IMR-90 (cell line): ENCODE measurements at regions not wholly inside any gene's neighbourhood (a gene's known extent, or its start where the extent isn't known, plus 50 kb on each side); places are given as distances from the start of the nearest gene placed in this dataset.

Experiments used
- ATAC-seq: fragments of 200-7000 bp; cut with Tn5 transposase; 2 replicates; pipeline ENCODE4 v1.9.1; 2020; ENCODE audit warnings: low read depth, mild to moderate bottlenecking, moderate library complexity
- BruUV-seq: library from RNA; stranded (reverse); fragments of 400-500 nt; replicated peaks from 2 replicates; lab custom pipeline; 2021; lab: Mats Ljungman, UMichigan
- CTCF ChIA-PET: fragments of 300-600 bp; formaldehyde crosslinking; extraction: SDS; loops from one replicate; lab custom pipeline; 2021; ENCODE audit warnings: antibody characterized with exemption; lab: Yijun Ruan, JAX
- POLR2A ChIA-PET: fragments of 300-600 bp; sonication (Branson Sonifier 250); formaldehyde crosslinking; loops from one replicate; lab custom pipeline; 2022; ENCODE audit warnings: antibody characterized with exemption; ENCODE audit not compliant: unreplicated experiment; lab: Charles Lee
- DNase-seq: peaks from one replicate; pipeline ENCODE4 v3.0.0; 2013
- H2AFZ ChIP-seq: replicated peaks from 2 replicates; pipeline ENCODE3; 2013; ENCODE audit warnings: low read length, mild to moderate bottlenecking; ENCODE audit not compliant: poor library complexity
- H2AK5ac ChIP-seq: 2 replicates; pipeline ENCODE4 v1.6.1; 2013; ENCODE audit warnings: low read depth, low read length, inconsistent platforms
- H2AK9ac ChIP-seq: replicated peaks from 2 replicates; pipeline ENCODE3; 2013; ENCODE audit warnings: mild to moderate bottlenecking, low read depth, low read length, moderate library complexity; ENCODE audit not compliant: poor library complexity
- H2BK120ac ChIP-seq: 2 replicates; pipeline ENCODE4 v1.6.1; 2013; ENCODE audit warnings: low read depth, low read length, inconsistent platforms
- H2BK15ac ChIP-seq: 3 replicates; pipeline ENCODE4 v1.6.1; 2013; ENCODE audit warnings: low read depth, low read length, inconsistent platforms
- H2BK20ac ChIP-seq: 2 replicates; pipeline ENCODE4 v1.6.1; 2013; ENCODE audit warnings: low read depth, mild to moderate bottlenecking, inconsistent platforms, low read length, moderate library complexity
- H2BK5ac ChIP-seq: 2 replicates; pipeline ENCODE4 v1.6.1; 2013; ENCODE audit warnings: mild to moderate bottlenecking, low read depth, low read length, inconsistent platforms; ENCODE audit not compliant: poor library complexity, severe bottlenecking
- H3K14ac ChIP-seq: replicated peaks from 2 replicates; pipeline ENCODE4 v1.6.1; 2013; ENCODE audit warnings: low read depth, low read length, inconsistent platforms
- H3K18ac ChIP-seq: 2 replicates; pipeline ENCODE4 v1.6.1; 2013; ENCODE audit warnings: low read depth, low read length, control low read depth
- H3K23ac ChIP-seq: 2 replicates; pipeline ENCODE4 v1.6.1; 2013; ENCODE audit warnings: low read depth, low read length, inconsistent platforms
- H3K27ac ChIP-seq: 2 replicates; pipeline ENCODE4 v1.5.1; 2013; ENCODE audit warnings: mild to moderate bottlenecking, control low read depth, low read length; ENCODE audit not compliant: insufficient read depth
- H3K27me3 ChIP-seq: 2 replicates; pipeline ENCODE4 v1.6.1; 2013; ENCODE audit warnings: low read length; ENCODE audit not compliant: control insufficient read depth, insufficient read depth
- H3K36me3 ChIP-seq: 2 replicates; pipeline ENCODE4 v1.6.1; 2013; ENCODE audit warnings: low read length, mixed read lengths; ENCODE audit not compliant: control insufficient read depth, insufficient read depth
- H3K4ac ChIP-seq: 2 replicates; pipeline ENCODE4 v1.6.1; 2013; ENCODE audit warnings: low read depth, low read length, inconsistent platforms
- H3K4me1 ChIP-seq: 2 replicates; pipeline ENCODE4 v1.6.1; 2013; ENCODE audit warnings: low read length, mixed read lengths; ENCODE audit not compliant: control insufficient read depth, insufficient read depth
- H3K4me2 ChIP-seq: 2 replicates; pipeline ENCODE4 v1.6.1; 2013; ENCODE audit warnings: low read depth, mild to moderate bottlenecking, control low read depth, low read length, moderate library complexity
- H3K4me3 ChIP-seq: 2 replicates; pipeline ENCODE4 v1.5.1; 2013; ENCODE audit warnings: low read depth, mild to moderate bottlenecking, control low read depth, low read length, moderate library complexity; ENCODE audit not compliant: insufficient read depth
- H3K56ac ChIP-seq: 2 replicates; pipeline ENCODE4 v1.6.1; 2013; ENCODE audit warnings: low read length, inconsistent platforms; ENCODE audit not compliant: insufficient read depth; ENCODE audit errors: extremely low read depth
- H3K79me1 ChIP-seq, 2 experiments: 2 replicates each; pipeline ENCODE4 v1.6.1; 2013; ENCODE audit warnings: low read length in 2 of 2, inconsistent platforms in 1 of 2, low read depth in 1 of 2
- H3K9ac ChIP-seq: 2 replicates; pipeline ENCODE4 v1.6.1; 2013; ENCODE audit warnings: low read depth, low read length, control low read depth
- H3K9me1 ChIP-seq: 2 replicates; pipeline ENCODE4 v1.6.1; 2013; ENCODE audit warnings: low read length, inconsistent platforms; ENCODE audit not compliant: insufficient read depth
- H3K9me3 ChIP-seq: 2 replicates; pipeline ENCODE4 v1.6.1; 2013; ENCODE audit warnings: low read length; ENCODE audit not compliant: control insufficient read depth, insufficient read depth
- H4K20me1 ChIP-seq: 2 replicates; pipeline ENCODE4 v1.6.1; 2013; ENCODE audit warnings: low read length, inconsistent platforms; ENCODE audit not compliant: insufficient read depth
- H4K5ac ChIP-seq: 2 replicates; pipeline ENCODE4 v1.6.1; 2013; ENCODE audit warnings: mild to moderate bottlenecking, low read depth, low read length, control low read depth
- H4K8ac ChIP-seq, 2 experiments: 2 replicates each; pipeline ENCODE4 v1.6.1; 2013; ENCODE audit warnings: low read depth in 2 of 2, low read length in 2 of 2, control low read depth in 1 of 2, inconsistent platforms in 1 of 2
- H4K91ac ChIP-seq: 2 replicates; pipeline ENCODE4 v1.6.1; 2013; ENCODE audit warnings: low read depth, low read length, inconsistent platforms; ENCODE audit not compliant: insufficient read depth
- BHLHE40 ChIP-seq: fragments of 150-350 bp; IDR thresholded peaks from 2 replicates; pipeline ENCODE4 v1.6.1; 2016; ENCODE audit warnings: mild to moderate bottlenecking, low read depth, low read length
- CEBPB ChIP-seq: IDR thresholded peaks from 2 replicates; pipeline ENCODE4 v1.6.1; 2012; ENCODE audit warnings: low read depth, low read length, improper control_type of control experiment
- FOS ChIP-seq: fragments of 150-350 bp; IDR thresholded peaks from 2 replicates; pipeline ENCODE4 v1.6.1; 2016; ENCODE audit warnings: low read depth, low read length
- MAZ ChIP-seq: IDR thresholded peaks from 2 replicates; pipeline ENCODE4 v1.6.1; 2012; ENCODE audit warnings: low read depth, mild to moderate bottlenecking, low read length, improper control_type of control experiment, moderate library complexity, borderline replicate concordance
- NFE2L2 ChIP-seq: fragments of 150-350 bp; IDR thresholded peaks from 2 replicates; pipeline ENCODE4 v1.6.1; 2016; ENCODE audit warnings: low read depth, mild to moderate bottlenecking, low read length
- POLR2A ChIP-seq: IDR thresholded peaks from 2 replicates; pipeline ENCODE4 v1.6.1; 2012; ENCODE audit warnings: mild to moderate bottlenecking, low read depth, low read length
- RAD21 ChIP-seq: IDR thresholded peaks from 2 replicates; pipeline ENCODE4 v1.6.1; 2012; ENCODE audit warnings: low read length, improper control_type of control experiment
- RCOR1 ChIP-seq: IDR thresholded peaks from 2 replicates; pipeline ENCODE4 v1.6.1; 2012; ENCODE audit warnings: mild to moderate bottlenecking, low read length, improper control_type of control experiment; ENCODE audit not compliant: insufficient replicate concordance
- SMC3 ChIP-seq: fragments of 150-350 bp; IDR thresholded peaks from 2 replicates; pipeline ENCODE4 v1.6.1; 2016; ENCODE audit warnings: low read depth, mild to moderate bottlenecking, antibody characterized with exemption, low read length, moderate library complexity
- WGBS, 2 experiments: methylation state at CpG; one replicate each; pipeline versions ENCODE4 v1.1.5 to v1.1.7; 2013; ENCODE audit warnings: missing lambda C conversion rate in 2 of 2; ENCODE audit not compliant: insufficient read length in 1 of 2; ENCODE audit errors: extremely low coverage in 2 of 2; 5-methylcytosine and 5-hydroxymethylcytosine counted together
- dilution Hi-C: fragments of 300-500 bp; cut with HindIII; formaldehyde crosslinking; loops from one replicate; pipeline ENCODE4 v1.14.3; 2018; ENCODE audit warnings: low sequenced_read_pairs; ENCODE audit not compliant: unreplicated experiment
- in situ Hi-C: fragments of 300-500 bp; cut with MboI; formaldehyde crosslinking; loops from 3 replicates; pipeline ENCODE4 v1.14.3; 2019; ENCODE audit warnings: low sequenced_read_pairs, inconsistent platforms, mixed read lengths
- intact Hi-C: fragments of 100-400 bp; cut with micrococcal nuclease; formaldehyde crosslinking; loops from 2 replicates; pipeline ENCODE4 v1.10.0; 2022
- TF ChIP-seq, protein P1 (sequence below): conservative IDR thresholded peaks from 2 replicates; pipeline ENCODE4 v1.5.1; 2012; ENCODE audit warnings: mild to moderate bottlenecking, low read depth, low read length, improper control_type of control experiment

DNA sequence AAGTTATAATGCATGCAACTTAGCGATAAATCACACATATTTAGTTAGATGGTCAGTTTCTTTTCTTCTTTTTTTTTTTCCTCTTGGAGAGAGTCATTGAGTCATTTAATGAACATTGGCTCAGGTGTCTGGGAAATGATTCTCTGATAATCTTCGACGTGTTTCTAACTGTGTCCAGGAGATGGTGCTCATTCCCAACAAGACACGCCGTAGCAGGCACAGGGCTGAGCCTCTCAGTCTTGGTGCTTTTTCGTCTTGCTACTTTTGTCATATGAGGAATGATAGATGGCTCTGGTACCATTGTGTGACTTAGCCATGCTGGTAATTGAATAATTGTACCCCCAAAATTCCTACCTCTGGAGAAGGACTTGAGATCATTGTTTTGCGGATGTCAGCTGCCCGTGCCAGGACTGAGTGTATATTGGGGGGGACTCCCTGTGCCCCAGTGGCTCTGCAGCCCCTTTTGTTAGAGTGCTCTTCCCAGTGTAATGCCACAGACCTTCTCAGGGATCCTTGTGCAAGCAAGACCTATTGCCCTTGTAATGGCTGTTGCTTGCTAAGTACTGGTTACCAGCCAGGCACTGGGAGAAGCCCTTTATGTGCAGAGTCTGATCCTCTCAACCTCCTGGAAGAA lies 107.6 kb upstream of the CYRIA start:
- Histone ChIP-seq H3K4me3 (no peak overlapping the region), H3K27ac (no peak overlapping the region), H3K27me3 (peaks cover 1% of the 10 kb centered on the region; the same call in 1 of the 2 replicates), H3K23ac (no peak overlapping the region), H3K36me3 (no peaks in the 10 kb centered on the region), H2BK120ac (no peak overlapping the region), H4K8ac (no peak overlapping the region), H3K9me1 (no peaks in the 10 kb centered on the region), H3K4me2 (no peak overlapping the region), H3K4me1 (no peaks in the 10 kb centered on the region), H2AK5ac (no peak overlapping the region), H4K91ac (no peak overlapping the region), H2AFZ (no peak overlapping the region), H3K4ac (no peak overlapping the region), H4K5ac (no peak overlapping the region), H4K20me1 (no peaks in the 10 kb centered on the region), H2BK20ac (no peak overlapping the region), H3K79me1 (no peaks in the 10 kb centered on the region), H3K18ac (no peak overlapping the region), H2BK5ac (no peak overlapping the region), H2AK9ac (no peak overlapping the region), H3K9me3 (no peaks in the 10 kb centered on the region), H3K9ac (no peak overlapping the region), H3K14ac (no peak overlapping the region), H3K56ac (no peak overlapping the region), H2BK15ac (no peak overlapping the region)
- intact Hi-C loops = loop anchor here (1.0 to 10.0 kb wide), 3 partner anchors 372 to 896 kb away; no protein-coding TSS in a partner anchor
- DNase-seq (peak; percentile 42), ATAC-seq (peak; percentile 87)
- TF ChIP-seq CEBPB = no peak
- no peak for TF ChIP-seq RCOR1
- TF ChIP-seq RAD21 = peak; percentile 70
- TF ChIP-seq MAZ = no peak
- no peak for TF ChIP-seq BHLHE40
- TF ChIP-seq POLR2A = no peak
- TF ChIP-seq SMC3 = peak; percentile 46; the same call in 1 of the 2 replicates
- no peak for TF ChIP-seq FOS
- TF ChIP-seq, protein P1, sequence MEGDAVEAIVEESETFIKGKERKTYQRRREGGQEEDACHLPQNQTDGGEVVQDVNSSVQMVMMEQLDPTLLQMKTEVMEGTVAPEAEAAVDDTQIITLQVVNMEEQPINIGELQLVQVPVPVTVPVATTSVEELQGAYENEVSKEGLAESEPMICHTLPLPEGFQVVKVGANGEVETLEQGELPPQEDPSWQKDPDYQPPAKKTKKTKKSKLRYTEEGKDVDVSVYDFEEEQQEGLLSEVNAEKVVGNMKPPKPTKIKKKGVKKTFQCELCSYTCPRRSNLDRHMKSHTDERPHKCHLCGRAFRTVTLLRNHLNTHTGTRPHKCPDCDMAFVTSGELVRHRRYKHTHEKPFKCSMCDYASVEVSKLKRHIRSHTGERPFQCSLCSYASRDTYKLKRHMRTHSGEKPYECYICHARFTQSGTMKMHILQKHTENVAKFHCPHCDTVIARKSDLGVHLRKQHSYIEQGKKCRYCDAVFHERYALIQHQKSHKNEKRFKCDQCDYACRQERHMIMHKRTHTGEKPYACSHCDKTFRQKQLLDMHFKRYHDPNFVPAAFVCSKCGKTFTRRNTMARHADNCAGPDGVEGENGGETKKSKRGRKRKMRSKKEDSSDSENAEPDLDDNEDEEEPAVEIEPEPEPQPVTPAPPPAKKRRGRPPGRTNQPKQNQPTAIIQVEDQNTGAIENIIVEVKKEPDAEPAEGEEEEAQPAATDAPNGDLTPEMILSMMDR = peak; percentile 56
- TF ChIP-seq NFE2L2 = no peak
- BruUV-seq = no TSS peak
- ChIA-PET CTCF (interaction anchor here (0.7 kb wide), 3 partner anchors 501 to 797 kb away, joined by 3 to 5 read pairs (median 3); no protein-coding TSS in a partner anchor), POLR2A (no interaction called here)
- in situ Hi-C loops = loop anchor here (10.0 to 25.0 kb wide), 2 partner anchors 532 to 889 kb away; no protein-coding TSS in a partner anchor
- dilution Hi-C loops = no loop called here
- no CpG with 5 or more reads among the region's 8 CpGs for WGBS, 2 experiments
